HG03565 (cell line): ENCODE measurements at regions not wholly inside any gene's neighbourhood (a gene's known extent, or its start where the extent isn't known, plus 50 kb on each side); places are given as distances from the start of the nearest gene placed in this dataset.
"Not testable (repeated sequence)": the region's sequence is repeated elsewhere in the genome, so short reads cannot be mapped to it uniquely, and the experiment has no call there.

ENCODE experiments used
- ATAC-seq: cut with Tn5 transposase; IDR thresholded peaks from one replicate; pipeline ENCODE4 v1.9.1; 2021; ENCODE audit warnings: mild to moderate bottlenecking, moderate library complexity; ENCODE audit not compliant: unreplicated experiment

DNA sequence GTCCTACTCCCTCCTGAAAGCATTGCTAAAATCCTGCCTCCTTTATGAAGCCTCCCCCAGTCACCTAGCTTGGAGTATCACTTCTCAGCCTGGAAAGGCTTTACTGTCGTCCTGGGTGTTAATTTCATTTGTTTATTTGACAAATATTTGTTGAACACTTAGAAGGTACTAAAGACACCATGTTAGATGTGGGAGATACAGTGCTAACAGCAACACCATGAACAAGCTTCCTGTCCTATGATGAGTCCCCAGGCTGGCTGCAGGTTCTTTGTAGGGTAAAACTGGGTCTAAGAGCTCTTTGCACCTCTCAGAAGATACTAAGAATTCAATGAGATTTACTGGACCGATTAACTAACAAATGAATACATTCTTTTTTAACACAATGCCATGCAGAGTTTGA, 109.2 kb upstream of the TMEM170B start:
- no peak for ATAC-seq

DNA sequence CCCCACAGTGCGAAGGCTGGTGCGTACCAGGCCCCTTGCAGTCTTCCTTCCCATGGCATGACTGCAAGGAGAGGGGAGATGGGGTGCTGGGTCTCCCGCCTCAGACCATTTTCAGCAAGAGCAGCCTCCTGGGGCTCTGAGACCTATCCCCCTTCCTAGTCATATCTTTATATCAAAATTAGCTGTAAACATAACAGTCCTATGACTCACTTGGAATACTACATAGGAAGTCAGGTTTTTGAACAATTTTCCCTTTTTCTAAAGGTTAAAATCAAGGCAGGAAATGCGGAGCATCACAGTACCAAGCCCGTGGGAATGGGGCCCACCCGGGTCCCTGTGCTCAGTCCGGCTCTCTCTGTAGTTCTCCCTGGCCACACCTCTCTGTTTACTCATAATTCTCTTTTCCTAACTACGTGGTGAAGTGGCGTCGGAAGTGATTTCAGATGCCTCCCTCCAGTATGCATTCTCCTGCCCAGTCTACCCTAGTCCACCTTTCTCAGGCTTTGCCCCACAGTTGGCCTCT, 109.8 kb upstream of the TMEM170B start:
- no peak for ATAC-seq

DNA sequence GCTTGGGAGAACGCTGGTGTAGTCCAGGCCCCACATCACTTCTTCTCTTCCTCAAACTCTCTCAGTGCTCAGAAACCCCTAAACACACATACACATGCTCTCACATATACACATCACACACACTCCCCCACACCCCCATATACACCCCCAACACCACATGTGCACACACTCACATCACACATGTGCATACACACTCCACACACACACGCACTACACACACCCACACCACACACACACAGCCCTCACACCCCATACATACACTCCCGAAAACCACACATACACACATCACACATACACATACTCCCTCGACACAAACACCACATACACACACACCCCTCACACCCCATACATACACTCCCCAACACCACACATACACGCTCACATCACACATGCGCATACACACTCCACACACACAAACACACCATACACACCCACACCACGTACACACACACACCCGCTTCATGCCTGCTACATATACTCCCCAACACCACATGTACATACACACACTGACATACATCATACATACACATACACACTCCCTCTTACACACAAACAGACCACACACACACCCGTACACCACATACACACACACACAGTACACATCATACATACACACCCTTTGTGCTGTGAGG, 110.3 kb upstream of the TMEM170B start:
- ATAC-seq, result no peak

DNA sequence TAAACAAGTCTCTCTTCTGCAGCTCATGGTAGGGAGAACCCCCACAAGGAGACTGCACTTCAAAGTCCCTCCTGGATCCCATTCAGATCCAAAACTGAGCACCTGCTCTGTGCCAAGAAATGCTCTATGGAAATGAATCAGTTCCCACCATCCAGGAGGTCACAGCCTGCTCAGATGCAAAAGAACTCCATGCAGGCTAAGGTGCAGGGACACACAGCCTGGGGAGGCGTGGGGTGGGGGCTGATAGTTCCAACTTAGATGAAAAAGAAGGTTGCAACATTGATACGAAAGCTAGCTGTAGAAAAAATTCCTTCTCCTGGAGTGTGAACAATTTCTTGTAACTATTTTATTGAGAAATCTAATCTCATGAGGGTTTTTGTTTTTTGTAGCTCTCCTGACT, 111.0 kb upstream of the TMEM170B start:
- no peak for ATAC-seq

DNA sequence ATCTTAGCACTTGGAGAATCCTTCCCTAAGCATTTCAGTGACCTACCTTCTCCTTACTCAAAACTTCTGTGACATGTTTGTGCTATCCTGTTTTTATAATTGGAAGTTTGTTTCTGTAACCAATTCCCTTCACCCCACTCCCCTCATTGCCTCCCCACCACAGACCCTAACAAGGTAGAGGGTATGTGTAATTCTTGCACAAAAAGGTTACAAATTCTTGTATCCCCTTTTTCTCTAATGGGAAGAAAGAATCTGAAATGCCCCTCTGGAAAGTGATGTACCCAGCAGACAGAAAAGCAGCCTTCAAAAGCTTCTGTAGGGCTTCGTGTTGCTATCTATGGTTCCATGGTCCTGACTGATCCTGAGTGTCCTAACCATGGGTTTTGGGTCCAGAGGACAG, 111.7 kb upstream of the TMEM170B start:
- no peak for ATAC-seq

DNA sequence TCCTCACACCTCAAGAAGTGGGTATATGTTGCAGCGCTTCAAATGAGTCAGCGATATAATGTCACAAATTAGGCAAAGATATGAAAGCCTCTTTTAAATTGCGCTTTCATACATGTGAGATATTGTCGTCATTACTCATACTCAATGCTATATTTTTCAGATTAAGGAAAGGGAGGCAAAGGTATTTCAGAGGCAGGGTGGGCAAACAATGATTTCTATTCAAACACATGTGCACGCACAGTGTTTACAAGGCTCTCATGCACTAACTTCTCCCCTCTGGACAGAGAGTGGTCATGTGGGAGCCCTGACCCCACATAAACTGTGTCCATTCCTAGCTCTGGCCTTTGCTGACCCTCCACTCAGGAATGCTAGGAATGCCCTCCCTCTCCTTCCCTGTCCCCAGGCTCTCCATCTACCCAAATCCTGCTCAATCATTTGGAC, 112.1 kb upstream of the TMEM170B start:
- ATAC-seq, result no peak

DNA sequence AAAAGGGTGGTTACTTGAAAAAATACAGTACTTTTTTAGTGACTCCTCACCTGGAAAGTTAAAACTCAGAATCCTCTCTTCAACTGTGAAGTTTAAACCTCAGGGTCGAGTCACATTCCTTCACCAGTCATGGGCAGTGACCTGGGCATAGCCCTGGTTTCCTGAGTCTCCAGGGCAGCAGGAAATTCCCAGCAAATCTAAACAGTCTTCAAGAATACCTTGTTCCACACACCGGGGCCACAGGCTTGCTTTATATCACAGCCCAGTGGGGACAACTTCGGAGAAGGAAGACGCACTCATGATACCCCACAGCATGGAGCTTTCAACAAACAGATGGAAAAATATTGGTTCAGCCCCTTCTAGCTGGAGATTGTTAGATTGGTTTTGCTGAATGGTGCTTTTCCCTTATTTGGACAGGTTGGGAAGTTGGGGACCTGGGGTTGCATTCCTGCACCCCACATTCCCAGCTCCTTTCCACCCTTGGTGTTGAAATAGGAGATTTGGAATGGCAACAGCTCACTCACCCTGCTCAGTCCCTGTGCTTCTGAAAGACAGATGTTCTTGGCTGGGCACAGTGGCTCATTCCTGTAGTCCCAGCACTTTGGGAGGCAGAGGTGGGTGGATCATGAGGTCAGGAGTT, 113.0 kb upstream of the TMEM170B start:
- ATAC-seq, result no peak

DNA sequence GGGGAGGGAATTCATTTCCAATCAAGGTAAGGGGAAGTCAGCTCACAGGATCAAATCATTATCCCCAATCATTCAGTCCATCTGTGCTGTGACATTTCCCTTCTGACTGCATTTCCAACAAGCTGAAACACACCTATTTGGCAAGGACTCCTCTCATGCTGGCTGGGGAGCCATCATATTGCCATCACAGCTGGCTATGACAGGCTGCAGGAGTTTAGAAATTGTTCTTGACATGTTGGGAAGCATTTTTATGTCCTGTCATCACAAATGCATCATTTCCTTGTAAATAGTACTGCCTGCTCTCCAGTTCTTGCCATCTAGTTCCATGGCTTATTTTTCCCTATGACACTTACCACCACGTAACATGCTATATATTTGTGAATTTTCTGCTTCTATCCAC, 113.9 kb upstream of the TMEM170B start:
- ATAC-seq, result no peak

DNA sequence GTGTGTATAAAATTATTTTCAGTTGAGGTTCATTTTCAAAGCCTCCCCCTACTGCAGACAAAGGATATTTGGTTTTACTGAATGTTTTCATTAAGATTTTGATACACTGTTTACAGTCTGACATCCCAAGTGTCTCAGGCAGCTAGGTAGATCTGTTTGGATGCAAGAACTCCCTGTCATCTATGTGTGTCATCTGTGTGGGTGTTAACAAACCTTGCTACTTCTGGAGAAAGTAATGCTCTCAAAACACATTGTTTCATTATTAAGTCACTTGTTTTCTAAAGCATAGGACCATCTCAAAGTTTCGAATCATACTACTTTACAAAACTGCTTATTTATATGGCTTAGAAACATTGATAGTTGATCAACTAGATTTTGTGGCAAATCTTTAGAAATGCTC, 114.5 kb upstream of the TMEM170B start:
- ATAC-seq, result no peak

DNA sequence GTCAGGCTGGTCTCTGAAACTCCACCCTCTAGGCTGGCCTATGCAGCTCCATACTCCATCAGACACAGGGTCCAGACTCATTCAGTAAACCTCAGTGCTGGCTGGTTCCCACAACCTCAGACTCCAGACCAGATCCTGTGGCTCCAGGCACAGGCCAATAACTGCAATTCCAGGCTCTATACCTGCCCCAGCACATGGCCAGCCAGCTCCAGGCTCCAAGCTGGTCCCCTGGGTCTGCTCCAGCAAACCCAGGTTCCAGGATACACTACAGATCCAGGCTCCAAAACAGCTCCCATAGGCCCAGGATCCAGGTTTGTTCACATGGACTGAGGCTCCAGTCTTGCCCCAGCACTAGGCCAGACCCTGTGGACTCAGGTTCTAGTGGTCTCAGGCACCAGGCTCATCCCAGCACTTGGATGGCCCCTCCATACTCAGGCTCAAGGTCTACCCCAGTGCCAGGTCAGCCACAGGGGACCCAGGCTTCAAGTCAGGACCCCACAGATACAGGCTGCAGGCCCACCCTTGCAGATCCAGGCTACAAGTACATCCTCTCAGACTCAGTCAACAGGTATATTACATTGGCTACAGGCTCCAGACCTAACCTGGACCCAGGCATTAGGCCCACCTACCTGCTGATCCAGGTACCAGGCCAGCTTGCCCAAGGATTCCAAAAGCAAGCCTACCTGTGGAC, 117.6 kb upstream of the TMEM170B start:
- ATAC-seq, result no peak

DNA sequence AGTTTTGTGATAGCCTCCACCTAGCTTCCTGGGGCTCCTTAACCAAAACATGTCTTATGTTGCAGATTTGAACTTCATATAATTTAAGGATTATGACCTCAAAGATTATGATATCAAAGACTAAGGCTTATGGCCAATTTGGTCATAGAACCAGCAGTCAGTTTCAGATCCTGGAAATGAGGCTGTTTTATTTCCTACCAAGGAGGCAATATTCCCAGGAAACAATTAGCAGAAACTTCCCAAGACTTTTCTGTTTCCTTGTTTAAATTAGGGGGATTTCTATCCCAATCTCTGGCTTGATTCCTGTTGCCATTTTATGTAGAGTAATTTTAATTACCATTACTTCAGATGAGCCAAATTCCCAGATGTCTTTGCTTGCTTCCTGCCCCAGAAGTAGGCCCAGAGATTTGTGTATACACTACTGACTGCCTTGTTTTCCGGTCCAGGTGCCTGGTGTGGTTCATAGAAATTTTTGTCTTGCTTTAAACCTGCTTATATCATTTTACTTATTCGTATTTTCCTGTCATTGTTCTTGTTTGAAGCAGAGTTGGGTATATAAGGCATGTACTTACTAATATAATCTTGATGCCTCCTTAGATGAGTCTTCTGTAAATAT, 119.2 kb upstream of the TMEM170B start:
- ATAC-seq, result no peak

DNA sequence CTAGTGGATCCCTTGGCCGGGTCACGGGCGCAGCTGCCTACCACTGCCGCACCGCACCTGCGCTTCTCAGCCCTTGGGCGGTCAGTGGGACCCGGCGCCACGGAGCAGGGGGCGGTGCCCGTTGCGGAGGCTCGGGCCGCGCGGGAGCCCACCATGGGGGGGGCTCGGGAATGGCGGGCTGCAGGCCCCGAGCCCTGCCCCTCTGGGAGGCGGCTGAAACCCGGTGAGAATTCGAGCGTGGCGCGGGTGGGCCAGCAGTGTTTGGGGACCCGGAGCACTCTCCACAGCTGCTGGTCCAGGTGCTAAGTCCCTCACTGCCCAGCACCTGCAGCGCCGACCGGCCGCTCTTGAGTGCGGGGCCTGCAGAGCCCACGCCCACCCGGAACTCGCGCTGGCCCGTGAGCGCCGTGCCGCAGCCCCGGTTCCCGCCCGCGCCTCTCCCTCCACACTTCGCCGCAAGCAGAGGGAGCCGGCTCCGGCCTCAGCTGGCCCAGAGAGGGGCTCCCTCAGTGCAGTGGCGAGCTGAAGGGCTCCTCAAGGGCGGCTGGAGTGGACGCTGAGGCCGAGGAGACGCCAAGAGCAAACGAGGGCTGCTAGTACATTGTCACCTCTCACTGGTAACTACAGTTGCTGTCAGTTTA, 120.5 kb upstream of the TMEM170B start:
- ATAC-seq, result no peak

DNA sequence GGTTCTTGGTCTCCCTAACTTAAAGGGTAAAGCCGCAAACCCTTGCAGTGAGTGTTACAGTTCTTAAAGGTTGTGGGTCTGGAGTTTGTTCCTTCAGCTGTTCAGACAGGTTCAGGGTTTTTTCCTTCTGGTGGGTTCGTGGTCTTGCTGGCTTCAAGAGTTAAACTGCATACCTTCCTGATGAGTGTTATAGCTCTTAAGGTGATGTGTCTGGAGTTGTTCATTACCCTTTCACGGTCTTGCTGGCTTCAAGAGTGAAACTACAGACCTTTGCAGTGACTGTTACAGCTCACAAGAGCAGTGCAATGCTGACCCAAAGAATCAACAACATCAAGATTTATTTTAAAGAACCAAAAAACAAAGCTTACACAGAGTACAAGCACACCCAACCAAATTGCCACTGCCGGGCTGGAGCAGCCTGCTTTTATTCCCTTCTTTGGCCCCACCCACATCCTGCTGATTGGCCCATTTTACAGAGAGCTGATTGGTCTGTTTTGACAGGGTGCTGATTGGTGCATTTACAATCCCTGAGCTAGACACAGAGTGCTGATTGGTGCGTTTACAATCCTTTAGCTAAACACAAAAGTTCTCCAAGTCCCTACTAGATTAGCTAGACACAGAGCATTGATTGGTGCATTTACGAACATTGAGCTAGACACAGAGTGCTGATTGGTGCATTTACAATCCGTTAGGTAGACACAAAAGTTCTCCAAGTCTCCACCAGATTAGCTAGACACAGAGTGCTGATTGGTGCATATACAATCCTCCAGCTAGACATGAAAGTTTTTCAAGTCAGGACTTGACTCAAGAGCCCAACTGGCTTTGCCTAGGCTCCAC, 121.2 kb upstream of the TMEM170B start:
- ATAC-seq, result not testable (repeated sequence)

DNA sequence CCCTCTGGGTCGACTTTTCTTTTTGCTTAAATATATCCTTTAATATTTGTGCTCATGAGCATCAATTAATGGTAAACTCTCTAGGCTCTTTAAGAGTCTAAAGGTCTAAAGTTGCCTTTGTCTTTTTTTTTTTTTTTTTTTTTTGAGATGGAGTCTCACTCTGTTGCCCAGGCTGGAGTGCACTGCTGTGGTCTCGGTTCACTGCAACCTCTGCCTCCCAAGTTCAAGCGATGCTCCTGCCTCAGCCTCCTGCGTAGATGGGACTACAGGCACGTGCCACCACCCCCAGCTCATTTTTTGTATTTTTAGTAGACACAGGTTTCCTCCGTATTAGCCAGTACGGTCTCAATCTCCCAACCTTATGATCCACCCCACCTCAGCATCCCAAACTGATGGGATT, 122.0 kb upstream of the TMEM170B start:
- no peak for ATAC-seq

DNA sequence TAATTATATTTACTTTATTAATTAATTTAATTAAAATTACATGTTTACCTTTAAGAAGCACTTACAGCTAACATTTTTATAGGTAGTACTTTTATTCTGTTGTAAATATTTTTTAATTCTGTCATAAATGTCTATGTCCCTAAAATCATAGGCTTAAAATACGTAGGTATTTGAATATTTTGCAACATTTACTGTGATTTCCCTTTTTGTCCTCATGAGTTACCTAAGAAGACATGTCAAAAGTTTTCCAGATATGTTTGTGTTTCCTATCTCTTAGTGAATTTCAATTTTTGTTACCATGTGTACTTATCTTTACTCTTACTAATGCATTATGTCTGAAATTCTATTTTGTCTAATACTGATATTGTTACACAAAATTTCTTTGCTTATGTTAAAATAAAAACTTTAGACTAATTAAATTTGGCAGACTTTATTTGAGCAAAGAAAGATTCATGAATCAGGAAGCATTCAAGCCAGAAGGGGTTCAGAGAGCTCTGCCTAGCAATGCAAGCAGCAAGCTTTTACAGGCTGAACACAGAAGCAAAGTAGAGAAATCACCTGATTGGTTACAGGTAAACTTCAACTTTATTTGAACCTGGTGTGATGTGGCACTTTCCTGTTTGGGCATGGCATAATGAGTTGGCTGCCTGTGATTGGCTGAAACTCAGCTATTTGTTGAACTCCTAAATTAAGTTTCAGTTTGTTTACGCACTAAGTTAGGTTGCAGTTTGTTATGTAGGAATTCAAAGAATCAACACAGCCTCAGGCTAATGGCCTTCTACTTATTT, 123.2 kb upstream of the TMEM170B start:
- peak; percentile 68 for ATAC-seq

DNA sequence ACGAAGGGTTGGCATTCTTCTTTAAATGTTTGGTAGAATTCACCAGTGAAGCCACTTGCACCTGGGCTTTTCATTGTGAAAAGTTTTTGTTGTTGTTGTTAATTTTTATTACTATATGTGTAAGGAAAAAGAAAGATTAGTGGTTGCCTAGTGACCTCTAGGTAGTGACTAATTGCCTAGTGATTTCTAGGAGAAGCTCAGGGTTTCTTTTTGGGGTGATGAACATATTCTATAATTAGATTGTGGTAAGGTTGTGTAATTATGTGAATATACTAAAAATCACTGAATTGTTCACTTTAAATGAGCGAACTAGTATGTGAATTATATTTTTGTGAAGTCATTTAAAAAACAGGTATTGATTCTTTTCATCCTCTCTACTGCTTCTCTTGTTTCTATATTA, 123.8 kb upstream of the TMEM170B start:
- ATAC-seq, result no peak

DNA sequence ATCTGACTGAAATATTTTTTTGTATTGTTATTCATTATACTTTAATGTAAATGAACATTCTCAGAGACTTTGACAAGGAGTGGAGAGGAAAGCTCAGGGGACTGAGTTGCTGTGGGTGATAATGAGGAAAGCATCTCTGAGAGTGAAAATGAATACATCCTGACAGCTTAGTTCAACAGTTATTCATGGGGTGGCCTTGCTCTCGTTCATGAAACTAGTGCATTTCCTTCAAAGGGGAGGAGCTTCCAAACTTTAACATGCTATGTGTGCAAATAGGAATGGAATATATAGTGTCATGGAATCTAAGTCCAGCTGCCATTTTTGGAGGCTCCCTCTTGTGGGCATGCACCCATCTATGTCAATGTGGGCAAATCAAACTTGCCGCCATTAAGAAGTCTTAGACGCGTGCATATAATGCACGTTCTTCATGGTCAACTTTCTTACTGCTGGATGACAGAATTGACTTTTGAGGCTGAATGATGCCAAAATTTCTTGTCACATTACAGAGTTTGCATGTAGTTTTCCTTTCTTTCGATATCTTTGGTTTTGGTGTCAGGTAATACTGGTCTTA, 124.3 kb upstream of the TMEM170B start:
- ATAC-seq, result no peak

DNA sequence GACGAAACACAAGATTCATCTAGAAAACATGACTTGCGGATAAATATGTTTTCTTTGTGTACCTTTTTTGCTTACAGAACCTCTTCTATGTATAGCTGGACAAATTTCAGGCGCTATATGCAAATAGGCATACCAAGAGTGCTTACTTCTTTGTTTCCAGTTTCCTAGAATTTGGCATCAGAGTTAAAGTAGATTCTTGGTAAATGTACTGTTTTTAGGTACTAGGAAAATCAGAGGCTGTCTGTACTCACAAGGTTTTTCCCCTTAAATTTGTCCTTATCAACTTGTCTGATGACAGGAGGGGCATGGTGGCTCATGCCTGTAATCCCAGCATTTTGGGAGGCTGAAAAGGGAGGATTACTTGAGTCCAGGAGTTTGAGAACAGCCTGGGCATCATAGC, 124.9 kb upstream of the TMEM170B start:
- ATAC-seq, result no peak

DNA sequence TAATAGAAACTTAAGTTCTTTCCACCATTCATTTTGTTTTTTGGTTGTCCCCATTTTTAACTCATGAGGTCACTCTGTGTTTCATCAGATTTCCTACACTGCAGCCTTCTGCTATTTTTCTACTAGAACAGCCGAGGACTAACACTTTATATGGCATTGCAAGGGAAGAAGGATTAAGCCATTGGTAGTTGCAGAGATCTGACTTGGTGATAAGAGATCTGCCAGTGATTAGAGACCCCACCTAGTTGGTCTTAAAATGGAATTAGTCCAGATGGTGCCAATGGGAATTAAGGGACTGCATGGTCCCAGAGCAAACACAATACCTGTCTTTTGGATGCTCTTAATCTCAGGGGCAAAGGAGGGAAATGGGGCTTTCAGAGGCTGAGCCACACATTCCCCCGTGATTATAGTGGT, 125.5 kb upstream of the TMEM170B start:
- no peak for ATAC-seq
